GM21529 (cell line): ENCODE measurements at regions not wholly inside any gene's neighbourhood (a gene's known extent, or its start where the extent isn't known, plus 50 kb on each side); places are given as distances from the start of the nearest gene placed in this dataset.
"Not testable (repeated sequence)": the region's sequence is repeated elsewhere in the genome, so short reads cannot be mapped to it uniquely, and the experiment has no call there.

Experiments used
- ATAC-seq: cut with Tn5 transposase; IDR thresholded peaks from one replicate; pipeline ENCODE4 v1.9.1; 2021; ENCODE audit not compliant: unreplicated experiment

DNA sequence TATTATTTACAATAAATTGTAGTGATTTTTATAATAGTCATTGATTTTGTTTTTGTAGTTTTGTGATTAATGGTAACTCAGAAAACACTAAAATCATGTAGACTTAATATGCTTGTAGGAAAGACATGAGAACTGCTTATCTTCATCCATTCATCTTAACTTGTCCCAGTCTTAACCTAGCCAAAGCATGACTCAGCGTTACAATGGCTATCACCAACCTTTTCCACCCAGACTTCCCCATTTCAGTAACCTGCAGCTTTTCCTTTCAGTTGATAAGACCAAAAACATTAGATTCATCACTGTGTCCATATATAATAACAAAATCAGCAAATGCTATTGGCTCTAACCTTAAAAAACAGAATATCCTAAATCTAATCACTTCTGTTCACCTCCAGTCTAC is 106.2 kb upstream of the KLF8 start:
- ATAC-seq = no peak

DNA sequence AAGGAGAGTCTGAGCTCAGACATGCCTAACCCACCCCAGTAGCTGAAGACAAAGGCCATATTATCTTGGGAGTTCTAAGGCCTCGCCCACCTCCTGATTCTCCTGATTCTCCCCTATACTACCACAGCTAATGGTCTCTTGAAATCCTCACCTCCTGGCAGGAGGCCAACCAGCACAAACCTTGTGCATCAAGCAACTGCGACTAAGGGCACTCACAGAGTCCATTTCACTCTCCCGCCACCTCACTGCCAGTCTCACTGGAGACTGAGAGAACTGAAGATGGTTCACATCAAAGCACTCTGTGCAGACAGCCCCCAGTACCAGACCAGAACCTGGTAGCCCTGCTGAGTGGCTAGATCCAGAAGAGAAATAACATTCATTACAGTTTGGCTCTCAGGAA is 102.1 kb upstream of the KLF8 start:
- no peak for ATAC-seq

DNA sequence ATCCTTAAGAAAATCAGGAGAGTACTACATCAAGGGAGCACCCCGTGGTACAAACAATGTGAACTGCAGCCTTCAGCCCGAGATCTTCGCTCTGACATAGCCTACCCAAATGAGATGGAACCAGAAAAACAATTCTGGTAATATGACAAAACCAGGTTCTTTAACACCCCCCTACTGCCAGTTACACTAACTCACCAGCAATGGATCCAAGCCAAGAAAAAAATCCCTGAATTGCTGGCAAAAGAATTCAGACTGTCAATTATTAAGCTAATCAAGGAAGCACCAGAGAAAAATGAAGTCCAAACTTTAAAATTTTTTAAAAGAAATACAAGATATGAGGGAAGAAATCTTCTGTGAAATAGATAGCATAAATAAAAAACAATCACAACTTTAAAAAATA is 101.7 kb upstream of the KLF8 start:
- ATAC-seq = no peak

DNA sequence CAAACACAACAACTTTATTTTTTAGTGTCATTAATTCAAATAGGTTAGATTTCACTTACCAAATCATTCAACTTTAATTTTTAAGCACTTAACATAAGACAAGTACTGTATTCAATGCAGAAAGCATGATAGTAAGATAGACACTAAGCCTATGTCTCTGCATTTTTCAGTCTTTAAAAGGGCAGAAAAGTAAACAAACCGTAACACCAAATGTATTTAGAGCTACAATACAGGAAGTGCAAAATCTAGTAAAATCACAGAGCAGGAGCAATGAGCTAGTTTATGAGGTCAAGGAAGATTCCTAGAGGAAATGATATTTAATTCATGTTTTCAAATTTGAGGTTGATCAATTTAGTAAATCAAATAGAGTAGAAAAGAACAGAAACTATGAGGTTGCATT is 68.0 kb upstream of the KLF8 start:
- ATAC-seq = not testable (repeated sequence)
